ENCODE measurements at regions not wholly inside any gene's neighbourhood (a gene's known extent, or its start where the extent isn't known, plus 50 kb on each side); places are given as distances from the start of the nearest gene placed in this dataset.

DNA sequence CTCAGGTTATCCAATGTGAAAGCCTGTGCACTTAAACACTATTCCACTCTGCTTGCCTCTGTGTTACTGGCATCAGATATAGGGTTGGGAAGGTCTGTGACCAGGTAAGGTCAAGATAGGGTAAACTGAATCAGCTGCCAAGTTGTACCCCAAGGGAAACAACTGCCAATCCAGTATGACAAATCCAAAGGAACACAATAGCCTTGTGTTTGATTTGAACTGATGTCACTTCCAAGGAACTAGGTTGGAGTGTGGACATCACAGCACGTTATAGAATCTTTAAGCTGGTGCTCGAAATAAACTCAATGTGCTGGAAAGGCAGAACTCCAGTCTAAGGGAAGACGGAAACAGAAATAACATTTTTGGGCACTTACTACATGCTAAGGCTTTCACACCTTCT is 223.4 kb upstream of the BTG1 start:
- ATAC-seq = no peak
- ChIA-PET RAD21 (ENCODE audit: low non-redundant PET in 1 of 2, low total read pairs in 2 of 2, uncharacterized antibody in 2 of 2, unreplicated experiment in 2 of 2) (no interaction called here), CTCF (no interaction called here), POLR2A (no interaction called here)
- no peak for TF ChIP-seq REST (IDR thresholded peaks at IDR 0.05; ENCODE audit: low read depth)
- no peak for TF ChIP-seq POLR2A (IDR thresholded peaks at IDR 0.05; ENCODE audit: borderline replicate concordance, extremely low read depth, insufficient read depth, insufficient read length)
- TF ChIP-seq, protein P1, sequence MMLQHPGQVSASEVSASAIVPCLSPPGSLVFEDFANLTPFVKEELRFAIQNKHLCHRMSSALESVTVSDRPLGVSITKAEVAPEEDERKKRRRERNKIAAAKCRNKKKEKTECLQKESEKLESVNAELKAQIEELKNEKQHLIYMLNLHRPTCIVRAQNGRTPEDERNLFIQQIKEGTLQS (IDR thresholded peaks at IDR 0.05) = no peak
- TF ChIP-seq, protein P2, sequence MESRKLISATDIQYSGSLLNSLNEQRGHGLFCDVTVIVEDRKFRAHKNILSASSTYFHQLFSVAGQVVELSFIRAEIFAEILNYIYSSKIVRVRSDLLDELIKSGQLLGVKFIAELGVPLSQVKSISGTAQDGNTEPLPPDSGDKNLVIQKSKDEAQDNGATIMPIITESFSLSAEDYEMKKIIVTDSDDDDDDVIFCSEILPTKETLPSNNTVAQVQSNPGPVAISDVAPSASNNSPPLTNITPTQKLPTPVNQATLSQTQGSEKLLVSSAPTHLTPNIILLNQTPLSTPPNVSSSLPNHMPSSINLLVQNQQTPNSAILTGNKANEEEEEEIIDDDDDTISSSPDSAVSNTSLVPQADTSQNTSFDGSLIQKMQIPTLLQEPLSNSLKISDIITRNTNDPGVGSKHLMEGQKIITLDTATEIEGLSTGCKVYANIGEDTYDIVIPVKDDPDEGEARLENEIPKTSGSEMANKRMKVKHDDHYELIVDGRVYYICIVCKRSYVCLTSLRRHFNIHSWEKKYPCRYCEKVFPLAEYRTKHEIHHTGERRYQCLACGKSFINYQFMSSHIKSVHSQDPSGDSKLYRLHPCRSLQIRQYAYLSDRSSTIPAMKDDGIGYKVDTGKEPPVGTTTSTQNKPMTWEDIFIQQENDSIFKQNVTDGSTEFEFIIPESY (IDR thresholded peaks at IDR 0.05; ENCODE audit: extremely low read depth, insufficient replicate concordance, low read length) = no peak
- TF ChIP-seq POLR2AphosphoS5 (IDR thresholded peaks at IDR 0.05; ENCODE audit: low read depth, low read length) = no peak
- TF ChIP-seq RAD21 (IDR thresholded peaks at IDR 0.05; ENCODE audit: low read depth) = no peak
- no peak for TF ChIP-seq CBX3 (IDR thresholded peaks at IDR 0.05; ENCODE audit: low read depth)
- TF ChIP-seq ZFX (IDR thresholded peaks at IDR 0.05) = no peak
- no peak for TF ChIP-seq SP1 (IDR thresholded peaks at IDR 0.05; ENCODE audit: low read depth)
- no peak for TF ChIP-seq SRF (IDR thresholded peaks at IDR 0.05; ENCODE audit: low read depth)
- TF ChIP-seq FOSL1 (IDR thresholded peaks at IDR 0.05; ENCODE audit: low read depth) = no peak
- TF ChIP-seq CEBPB (IDR thresholded peaks at IDR 0.05; ENCODE audit: low read depth) = no peak
- Histone ChIP-seq H3K4me2 (ENCODE audit: low read length) (no peak overlapping the region), H2AFZ (ENCODE audit: low read depth, low read length, poor library complexity, severe bottlenecking) (no peak overlapping the region), H3K27me3 (ENCODE audit: insufficient read depth, low read length) (no peaks in the 10 kb centered on the region), H3K79me2 (ENCODE audit: insufficient read depth, low read length) (no peaks in the 10 kb centered on the region), H3K9me3 (ENCODE audit: control insufficient read depth in 1 of 2, insufficient read depth in 1 of 2, low read depth in 1 of 2, low read length in 2 of 2) (no peaks in the 10 kb centered on the region), H3K4me3 (replicated peaks in 1 of 2; ENCODE audit: low read depth in 1 of 2, low read length in 2 of 2) (no peak overlapping the region), H3K27ac (ENCODE audit: low read depth, low read length) (no peak overlapping the region), H3K9ac (ENCODE audit: low read length) (no peak overlapping the region), H3K4me1 (ENCODE audit: control insufficient read depth in 1 of 2, insufficient read depth in 2 of 2, low read length in 2 of 2) (no peaks in the 10 kb centered on the region; a peak in 1 of 4 replicates), H4K20me1 (ENCODE audit: insufficient read depth) (no peaks in the 10 kb centered on the region; the same call in 1 of the 2 replicates), H3K36me3 (ENCODE audit: control insufficient read depth in 1 of 2, insufficient read depth in 2 of 2, low read length in 2 of 2) (no peaks in the 10 kb centered on the region), H3K9me2 (ENCODE audit: insufficient read depth) (no peaks in the 10 kb centered on the region)
- intact Hi-C loops (cut with micrococcal nuclease) = no loop called here
- no TSS peak for BruUV-seq (replicated peaks)
- no peak for DNase-seq (ENCODE audit: low read depth, low spot score)

All from HCT116 (cell line).